SIG-M5 (cell line): ENCODE measurements at regions not wholly inside any gene's neighbourhood (a gene's known extent, or its start where the extent isn't known, plus 50 kb on each side); places are given as distances from the start of the nearest gene placed in this dataset.

Experiments used
- DNase-seq: peaks from one replicate; lab custom pipeline; 2025; lab: John Stamatoyannopoulos, UW

DNA sequence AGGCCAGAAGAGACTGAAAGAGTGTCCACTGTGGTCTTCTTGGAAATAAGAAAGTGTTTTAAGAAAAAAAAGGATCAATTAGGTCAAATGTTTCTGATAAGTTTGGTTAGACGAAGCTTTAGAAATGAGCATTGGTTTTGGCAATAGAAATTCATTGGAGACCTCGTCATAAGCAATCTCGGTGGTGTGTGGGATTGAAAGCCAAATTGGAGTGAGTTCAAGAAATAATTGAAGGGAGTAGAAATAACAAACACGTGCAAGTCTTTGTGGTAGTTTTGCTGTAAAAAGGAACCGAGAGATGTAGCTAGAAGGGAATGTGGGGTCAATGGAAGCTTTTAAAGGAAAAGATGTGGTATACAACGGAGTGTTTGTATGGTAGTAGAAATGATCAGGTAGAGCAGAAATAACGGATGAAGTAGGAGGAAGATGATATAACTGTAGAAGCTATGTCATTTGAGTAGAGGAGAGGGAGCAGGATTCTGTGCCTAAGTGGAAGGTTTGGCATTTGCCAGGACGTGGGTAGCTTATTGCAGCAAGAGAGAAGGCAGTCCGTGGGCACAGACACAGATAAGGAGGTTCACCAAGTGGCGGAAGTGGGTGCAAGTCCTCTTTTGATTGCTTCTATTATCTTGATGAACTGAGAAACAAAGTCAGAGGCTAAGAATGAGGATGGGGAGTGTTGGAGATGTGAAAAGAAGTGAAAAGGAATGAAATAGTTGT, 146.2 kb downstream of the DACT1 start:
- no peak for DNase-seq

DNA sequence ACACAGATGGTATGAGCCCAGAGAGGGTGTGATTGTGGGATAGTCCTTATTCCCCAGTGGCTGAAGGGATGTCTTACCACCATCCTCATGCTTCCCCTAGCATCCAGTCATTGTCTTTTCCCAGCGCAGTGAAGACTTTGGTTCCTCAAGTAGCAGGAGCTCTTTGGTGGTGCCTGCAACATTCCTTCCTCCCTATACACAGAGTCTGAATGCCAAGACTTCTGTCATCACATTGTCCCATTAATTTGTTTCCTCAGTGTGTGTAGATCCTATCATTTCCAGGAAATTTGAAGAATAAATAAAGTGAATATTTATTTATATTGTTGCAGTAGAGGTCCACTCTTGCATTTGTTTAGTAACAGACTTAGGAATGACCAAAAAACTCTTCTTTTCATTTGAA, 147.2 kb downstream of the DACT1 start:
- no peak for DNase-seq

DNA sequence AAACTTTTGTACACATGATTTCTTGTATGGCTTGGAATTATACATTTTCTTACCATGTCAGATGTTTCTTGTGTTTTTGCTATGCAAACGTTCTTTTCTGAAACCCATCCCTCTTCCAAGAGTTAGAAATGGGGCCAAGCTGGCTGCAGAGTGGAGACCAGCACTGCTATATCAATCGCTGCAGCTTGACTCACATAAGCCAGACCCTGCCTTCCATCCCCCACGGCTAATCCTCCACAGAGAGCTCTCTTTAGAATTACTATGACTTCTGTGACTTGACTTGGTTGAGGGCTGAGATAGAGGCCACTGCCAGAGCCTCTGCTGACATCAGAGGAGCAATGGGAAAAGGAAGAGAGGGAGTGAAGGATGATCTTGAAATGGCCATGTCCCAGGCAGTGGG, 147.9 kb downstream of the DACT1 start:
- DNase-seq: no peak

DNA sequence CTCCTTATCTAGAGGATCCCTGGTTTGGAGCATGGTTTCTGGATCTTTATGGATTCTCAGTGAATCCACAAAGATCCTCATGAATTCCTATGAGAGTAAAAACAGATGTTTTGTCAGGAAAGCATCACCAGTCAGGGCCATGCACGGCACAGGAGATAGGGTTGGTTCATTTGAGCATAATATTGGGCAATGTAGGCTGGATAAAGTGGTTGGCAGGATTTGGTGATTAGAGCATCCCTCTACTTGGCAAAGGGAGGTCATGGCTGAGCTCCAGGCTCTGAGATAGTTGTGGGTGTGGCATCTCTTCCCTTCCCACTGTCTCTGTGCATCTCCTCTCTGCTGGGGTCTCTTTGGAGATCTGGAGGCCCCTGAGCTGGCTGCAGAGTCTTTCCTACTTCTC, 149.8 kb downstream of the DACT1 start:
- DNase-seq: no peak

DNA sequence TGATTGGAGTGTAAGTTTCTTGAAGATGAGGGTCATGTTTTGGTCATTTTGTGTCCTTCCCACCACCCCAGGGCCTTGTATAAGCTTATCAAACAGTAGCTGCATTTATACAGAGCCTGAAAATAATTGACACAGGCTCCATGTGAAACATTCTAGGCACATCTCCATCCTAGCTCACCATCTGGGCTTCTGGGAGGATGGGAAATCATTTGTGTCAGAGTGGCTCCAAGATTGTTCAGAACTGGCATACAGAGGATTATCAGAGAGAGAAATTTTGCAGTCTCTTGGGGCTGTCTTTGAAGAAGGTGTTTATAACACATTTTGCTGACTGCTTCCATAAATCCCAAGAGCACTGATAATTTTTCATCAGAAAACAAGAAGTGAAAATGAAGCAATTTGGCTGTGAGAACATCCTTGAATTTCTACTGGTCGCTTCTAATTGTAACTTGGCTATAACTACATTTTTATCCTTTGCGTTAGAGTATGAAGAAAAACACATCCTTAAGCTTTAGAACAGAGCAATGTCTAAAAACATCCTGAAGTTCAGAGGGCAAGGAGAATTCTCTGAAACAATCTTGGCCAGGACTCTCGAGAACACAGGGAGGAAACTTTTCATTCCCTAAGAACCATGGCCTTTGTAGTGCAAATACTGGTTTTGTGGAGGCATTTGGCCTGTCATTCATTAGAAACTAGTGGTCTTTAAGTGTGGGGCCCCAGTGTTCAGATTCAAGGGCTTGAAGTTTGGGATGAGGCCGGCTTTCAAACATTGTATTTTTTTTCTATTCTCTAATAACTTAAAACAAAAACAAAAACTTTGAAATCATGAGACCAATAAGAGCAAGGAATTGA, 151.1 kb downstream of the DACT1 start:
- no peak for DNase-seq

DNA sequence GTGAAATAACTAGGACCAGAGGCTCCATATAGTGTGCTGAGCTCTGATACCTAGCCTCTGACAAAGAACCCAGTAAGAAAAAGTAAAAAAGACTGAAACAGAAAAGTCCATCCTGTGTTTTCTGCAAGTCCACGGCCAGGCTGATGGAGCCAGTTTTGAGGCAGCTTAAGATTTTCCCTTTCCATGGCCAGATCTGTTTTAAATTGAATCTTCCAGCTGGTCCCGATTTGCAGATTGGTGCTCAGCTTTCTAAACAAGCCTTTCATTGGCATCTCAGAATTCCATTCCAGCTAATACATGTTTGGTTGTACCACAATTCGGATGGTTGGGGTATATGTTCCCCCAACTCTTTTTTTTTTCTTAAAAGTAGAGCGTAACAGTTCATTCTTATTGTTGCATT, 152.0 kb downstream of the DACT1 start:
- DNase-seq: no peak

DNA sequence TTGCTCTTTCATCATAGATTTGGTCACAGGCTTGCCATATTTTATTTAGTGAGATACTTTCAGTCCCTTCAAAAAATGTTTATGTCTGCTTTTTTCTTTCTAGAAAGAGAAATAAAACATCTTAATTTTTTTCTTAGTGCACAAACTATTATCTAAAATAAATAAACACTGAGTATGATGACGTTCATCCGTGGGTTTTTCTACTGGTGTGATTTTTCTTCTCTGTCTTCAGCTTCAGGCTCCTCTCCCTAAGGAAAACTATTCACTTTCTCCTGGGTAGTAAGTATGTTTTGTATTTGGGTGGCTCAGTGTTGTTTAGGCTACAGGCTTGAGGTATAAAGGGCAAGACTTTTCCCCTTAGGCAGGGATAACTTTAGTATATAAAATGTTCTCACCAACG, 154.7 kb downstream of the DACT1 start:
- DNase-seq: no peak

DNA sequence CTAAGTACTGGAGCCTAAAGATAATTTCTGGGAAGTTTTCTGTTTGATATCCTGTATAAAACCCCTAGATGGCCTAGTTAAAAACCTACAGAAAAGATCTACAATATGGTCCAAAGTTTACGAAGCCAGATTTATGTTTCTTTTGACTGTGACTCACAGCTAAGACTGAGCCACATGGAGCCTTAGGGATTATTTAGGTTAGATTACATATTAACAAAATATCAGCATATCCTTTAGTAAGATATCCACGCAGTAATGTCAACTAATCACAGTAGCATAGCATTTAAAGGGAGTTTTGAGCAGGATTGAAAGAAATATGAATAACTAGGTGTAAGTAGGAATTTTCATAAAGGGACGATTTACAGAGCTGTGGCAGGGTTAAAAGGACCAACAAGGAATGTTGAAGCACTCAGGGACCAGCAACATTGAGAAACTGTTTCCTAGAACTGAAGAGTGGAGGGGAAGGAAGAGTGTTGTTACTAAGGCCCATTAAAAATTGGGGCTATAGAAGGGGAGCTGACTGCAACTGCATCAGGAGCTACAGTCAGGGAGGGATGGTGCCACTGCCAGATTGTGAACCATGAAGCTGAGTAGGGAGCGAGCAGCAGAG, 155.5 kb downstream of the DACT1 start:
- no peak for DNase-seq

DNA sequence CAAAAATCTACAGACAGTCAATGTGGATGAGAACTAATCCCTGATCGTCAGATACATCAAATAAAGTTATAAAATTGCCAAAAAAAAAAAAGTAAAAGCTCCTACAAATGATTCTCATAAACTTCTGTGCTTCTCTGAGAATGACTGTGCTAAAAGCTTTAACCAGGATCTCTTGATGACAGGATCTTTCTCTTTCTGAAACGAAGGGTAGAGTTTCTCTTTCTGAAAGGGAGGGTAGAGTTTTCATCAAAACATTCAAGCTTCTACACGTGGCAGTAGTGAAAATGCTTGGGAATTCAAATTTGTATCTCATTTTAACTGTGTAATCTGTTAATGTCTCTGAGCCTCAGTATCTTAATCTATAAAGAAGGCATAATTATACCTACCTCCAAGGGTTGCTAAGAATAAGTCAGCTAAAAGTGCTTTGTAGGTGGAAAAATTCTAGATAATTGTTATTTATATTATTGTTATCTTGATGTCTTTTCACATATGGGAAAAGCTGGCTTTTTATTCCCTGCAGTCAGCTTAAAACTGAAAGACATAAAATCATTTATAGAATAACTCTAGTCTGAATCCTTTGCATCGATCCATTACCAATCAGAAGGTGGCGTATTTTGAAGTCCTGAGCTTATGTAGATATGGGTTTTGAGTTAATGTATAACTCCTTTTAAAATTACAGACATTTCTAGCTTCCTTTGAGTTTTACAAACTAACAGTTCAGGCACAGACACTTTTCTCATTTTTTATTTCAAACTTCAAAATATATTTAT, 157.4 kb downstream of the DACT1 start:
- no peak for DNase-seq

DNA sequence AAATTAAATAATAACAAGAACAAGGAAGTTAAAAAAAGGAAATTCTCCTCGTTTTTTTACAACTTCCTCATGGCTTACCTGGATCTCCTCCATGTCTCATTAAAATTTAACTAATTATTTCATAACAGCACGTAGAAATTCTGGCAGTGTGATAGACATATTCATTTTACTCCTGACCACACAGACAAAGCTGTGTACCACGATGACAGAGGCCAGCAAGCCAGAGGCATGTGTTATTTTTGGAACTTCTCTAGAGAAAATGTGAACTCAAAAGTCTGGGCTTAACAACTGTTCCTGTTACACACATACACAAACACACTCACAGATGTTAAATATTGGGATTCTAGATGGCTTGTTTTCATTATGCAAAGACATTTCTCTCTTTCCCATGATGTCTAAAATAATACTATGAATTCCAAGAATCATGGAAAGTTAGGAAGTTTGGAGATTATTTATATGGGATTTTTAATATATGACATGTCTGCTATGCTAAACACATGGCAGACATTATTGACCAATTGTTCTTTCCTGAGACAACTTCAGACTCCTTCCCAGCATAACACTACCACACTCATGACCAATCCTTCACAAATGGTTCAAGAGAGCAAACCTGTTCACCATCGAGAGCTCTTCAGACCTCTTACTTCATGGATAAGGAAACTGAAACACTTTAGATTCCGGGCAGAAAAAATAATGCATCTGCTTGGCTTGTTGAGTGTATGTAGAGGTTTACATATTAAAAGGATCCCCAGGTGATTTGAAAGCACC, 158.7 kb downstream of the DACT1 start:
- no peak for DNase-seq

DNA sequence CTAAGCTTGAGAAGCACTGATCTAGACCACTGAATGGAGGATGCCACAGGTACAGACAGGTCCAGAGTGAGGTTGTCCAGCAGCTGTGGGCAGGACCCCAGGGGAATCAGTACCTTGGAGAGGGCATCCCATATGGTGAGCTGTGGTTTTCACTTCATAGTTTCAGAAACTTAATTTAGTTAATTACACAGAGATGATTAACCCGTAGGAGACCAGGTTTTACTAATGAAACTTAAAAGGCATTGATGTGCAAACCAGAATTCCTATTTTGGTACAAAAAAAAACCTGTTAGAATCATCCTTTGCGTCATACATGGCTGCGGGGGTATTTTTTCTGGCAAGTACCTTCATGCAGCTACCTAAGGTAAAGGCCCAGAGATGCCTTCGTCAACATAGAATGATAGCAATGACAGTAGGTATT, 159.3 kb downstream of the DACT1 start:
- no peak for DNase-seq

DNA sequence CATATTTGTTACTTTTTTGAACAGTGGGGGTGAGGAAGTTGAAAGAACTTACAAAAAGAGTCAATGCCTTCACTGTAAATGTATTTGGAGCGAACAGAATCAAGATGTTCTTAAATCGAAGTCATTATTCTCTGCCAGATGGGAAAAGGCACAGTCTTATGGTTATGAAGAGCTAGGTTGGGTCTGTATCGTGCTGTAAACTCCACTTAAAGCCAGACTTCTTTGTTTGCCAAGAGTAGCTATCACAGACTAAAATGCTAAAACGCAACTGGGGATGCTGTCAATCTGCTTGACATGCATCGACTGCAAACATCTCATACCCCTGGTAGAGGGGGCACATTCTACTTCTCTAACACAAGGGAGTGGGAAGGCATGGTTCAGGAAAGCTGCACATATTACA, 160.4 kb downstream of the DACT1 start:
- DNase-seq: no peak

DNA sequence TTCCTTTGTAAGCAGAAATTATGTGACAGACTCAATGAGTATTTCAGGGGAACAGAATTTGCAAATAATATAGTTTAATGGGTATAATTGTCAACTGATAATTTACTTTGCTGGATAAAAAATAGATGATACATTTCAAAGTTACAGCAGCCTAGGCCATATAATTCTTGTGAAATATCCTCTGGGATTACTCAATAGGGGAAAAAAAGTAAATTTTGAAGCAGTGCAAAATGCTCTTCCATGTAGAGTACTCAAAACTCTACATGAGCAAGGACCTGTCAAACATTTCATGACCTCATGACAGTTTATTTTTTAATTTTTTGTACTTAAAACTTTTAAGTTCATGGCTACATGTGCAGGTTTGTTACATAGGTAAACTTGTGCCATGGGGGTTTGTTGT, 163.3 kb downstream of the DACT1 start:
- no peak for DNase-seq

DNA sequence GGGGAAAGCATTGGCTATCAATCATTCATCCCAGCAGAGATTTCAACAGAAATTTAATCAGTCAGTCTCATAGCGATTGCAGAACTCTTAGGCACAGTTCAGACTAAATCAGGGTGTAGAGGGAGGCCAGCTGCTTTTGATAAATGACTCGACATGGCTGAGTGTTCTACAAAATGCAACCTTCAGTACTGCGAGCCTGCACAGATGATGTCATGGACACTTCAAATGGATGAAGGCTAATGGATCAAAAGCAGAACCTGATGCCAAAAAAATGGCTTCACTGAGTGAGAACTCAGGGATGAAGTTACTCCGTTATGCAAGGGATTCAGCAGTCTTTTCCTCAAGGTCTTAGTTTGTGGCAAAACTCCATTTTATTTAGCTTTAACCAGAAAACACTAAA, 167.3 kb downstream of the DACT1 start:
- DNase-seq: no peak

DNA sequence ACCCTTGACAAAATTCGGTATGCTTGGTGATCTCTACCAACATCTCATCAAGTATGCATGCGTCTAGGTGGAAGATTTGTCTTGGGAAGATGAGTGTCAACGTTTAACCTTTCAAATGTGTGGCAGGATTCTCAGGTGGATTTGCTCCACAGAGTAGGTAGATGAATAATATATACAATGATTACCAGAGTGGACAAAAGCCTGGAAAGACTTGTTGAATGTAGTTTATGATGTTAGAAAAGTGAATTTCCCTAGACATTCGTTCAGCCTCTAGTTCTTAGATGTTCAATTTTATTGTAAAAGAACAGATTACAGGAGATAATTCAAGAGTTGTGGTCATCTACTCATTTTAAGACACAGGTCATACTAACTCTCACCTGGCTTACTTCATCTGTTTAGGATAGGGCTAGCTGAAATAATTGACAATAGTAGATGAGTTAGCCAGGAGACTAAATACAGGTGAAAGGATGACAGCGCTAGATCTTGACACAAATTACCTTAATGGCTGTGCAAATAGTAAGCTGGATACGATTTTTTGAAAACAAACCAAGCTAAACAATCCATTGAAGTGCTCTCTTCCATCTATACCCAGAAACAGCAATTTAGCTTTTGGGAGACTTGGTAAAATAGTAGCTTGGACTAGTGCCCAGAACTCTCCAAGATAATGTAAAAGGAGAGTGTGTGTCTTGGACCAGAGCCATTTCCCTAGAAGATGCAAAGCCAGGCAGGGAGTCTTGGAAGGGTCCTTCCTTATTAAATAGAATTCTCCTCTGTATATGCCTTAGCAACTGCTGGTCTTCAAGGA, 168.0 kb downstream of the DACT1 start:
- DNase-seq: no peak

DNA sequence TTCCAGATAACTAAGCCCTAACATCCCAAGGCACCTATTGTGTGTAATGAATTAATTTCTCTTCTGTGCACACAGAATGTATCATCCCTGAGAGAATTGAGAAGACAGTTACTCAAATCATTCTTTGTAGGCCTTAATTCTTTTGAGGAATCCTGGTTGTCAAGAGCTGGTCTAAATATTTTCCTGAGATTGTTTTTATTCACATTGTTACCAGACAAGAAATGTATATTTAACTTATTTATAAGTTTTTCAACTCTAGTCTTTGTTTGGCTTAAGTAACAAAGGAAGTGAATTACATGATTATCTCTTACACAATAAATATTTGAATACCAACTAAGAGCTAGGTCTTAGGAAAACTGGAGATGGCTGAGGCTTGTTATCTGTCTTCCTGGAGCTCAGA, 169.4 kb downstream of the DACT1 start:
- DNase-seq: no peak

DNA sequence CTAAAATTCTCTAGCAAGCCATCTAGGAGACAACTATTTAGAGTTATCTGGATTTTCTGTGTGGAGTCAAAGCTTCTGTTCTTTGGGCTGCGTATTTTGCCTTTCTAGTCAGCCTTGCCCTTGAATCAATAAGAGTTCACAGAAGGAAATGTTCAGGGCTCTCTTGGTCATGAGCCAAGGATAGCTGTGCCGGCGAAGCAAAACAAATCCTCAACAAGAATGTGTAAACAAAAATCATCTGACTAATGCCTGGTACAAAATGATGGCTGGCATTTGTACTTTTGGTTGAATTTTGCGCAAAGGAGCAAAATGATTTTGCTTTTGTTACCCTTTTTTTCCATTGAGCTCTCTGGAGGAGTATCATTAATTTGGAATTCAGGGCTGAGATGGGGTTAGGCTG, 171.1 kb downstream of the DACT1 start:
- no peak for DNase-seq

DNA sequence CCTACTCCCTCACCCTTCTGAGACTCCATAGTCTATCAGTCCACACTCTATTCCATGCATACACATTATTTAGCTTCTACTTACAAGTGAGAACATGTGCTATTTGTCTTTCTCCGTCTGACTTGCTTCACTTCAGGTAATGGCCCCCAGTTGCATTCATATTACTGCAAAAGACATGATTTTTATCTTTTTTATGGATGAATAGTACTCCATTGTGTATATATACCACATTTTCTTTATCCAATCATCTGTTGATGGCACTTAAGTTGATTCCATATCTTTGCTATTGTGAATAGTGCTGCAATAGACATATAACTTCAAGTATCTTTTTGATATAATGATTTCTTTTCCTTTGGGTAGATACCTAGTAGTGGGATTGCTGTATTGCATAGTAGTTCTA, 171.8 kb downstream of the DACT1 start:
- no peak for DNase-seq

DNA sequence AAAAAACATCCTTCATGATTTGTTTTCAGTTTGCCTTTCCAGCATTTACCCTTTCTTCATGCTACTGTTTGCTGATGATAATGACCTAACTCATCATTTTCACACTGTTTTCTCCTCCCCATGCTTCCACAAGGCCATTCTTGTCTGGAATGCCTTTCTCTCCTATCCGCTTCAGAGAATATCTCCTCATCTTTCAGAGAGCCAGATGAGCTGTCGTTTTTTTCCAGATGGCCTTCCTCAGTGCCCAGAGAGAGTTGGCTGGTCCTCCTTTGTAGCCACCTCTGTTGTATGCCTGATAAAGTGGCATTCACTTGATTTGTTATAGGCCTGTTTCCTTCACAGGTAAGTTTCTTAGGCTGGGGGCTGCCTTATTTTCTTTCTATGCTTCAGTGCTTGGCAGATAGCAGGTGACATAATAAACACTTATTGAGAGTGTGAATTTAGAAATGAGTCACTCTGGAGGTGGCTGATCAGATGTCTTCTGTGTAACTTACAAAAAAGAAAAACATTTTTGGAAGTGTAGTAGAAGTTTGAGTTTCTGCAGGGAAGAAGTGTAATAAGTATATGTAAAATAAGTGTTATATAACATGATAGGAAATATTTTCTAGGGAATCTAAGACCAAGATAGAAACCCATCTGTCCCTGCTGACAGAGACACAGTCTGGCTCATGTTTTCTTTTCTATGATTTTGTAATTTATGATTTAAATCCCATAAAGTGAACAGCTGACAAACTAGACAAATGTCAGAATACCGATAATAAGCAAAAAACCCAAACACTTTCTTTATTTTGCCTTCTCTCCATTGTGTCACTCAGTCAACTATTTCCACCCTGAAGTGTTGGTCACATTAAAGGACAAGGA, 174.5 kb downstream of the DACT1 start:
- DNase-seq: no peak

DNA sequence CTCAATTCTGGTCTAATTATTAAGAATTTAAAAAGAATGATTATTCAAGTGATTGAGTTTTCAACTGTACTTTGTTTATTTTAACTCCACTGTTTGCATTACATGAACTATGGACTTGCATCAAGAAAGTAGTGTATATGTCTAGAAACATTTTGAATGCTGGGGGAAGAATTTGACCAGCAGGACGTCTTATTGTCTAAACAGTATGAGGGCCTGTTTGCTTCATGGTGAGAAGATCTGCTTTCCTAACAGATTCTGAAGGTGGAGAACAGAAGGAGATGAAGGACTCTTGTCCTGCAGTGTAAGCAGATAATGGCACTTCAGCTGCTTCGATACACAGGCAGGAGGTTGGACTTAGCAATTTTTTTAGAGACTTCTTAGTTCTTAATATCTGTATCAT, 176.0 kb downstream of the DACT1 start:
- DNase-seq: no peak
